Globus pallidus (tissue), 1 donor: ENCODE measurements at regions not wholly inside any gene's neighbourhood (a gene's known extent, or its start where the extent isn't known, plus 50 kb on each side); places are given as distances from the start of the nearest gene placed in this dataset.
"Not testable (repeated sequence)": the region's sequence is repeated elsewhere in the genome, so short reads cannot be mapped to it uniquely, and the experiment has no call there.

Experiments used
- DNase-seq: peaks from one replicate; pipeline ENCODE4 v3.0.0-alpha.2; 2015; ENCODE audit warnings: low spot score

DNA sequence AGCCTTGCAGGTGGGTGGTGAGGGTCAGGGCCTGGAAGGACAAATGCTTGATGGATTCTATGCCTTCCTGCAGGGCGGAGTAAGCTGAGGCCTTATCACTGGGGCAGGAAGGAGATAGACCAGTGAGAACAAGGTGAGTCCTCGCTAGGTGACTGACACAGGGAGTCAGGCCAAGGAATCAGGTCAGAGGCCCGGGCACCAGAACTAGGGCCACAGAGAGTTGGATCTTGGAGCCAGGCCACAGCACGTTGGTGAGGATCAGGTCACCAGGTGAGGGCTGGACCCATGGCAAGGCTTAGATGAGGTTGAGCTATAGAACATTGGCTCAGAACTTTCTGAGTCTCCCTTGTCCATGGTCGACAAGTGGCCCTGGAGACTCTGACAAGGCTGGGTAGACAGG is 328.2 kb downstream of the FOXO1 start:
- DNase-seq: no peak

DNA sequence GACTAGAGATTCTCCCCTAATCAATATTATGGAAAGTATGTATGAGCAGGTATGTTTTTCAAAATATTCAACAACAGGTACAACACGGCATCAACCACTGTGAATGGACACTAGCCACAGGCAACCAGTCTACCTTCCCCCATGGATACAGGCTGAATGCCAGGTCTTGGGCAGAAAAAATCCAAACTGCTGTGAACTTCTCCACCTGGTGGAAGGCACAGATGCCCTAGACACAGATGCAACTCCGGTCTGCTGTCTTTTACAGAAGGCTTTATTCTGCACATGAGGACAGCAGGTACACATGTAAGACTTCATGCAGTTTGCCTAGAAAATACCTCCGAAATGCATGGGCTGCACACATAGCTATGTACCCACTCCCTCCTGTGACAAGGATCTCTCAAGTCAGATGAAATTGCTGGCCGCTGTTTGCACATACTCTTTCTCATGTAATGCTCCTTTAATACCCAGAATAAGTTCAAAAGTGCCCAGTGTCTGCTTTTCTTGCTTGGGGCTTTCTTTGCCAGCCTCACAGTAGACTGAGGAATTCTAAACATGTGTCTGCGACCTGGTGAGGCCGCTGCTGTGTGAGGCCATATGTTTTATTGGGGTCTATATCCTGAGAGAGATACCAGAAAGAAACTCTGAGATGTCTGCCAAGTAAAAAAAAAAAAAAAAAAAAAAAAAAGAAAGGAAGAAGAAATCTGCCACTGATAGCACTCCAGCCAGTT is 325.9 kb downstream of the FOXO1 start:
- DNase-seq: no peak

DNA sequence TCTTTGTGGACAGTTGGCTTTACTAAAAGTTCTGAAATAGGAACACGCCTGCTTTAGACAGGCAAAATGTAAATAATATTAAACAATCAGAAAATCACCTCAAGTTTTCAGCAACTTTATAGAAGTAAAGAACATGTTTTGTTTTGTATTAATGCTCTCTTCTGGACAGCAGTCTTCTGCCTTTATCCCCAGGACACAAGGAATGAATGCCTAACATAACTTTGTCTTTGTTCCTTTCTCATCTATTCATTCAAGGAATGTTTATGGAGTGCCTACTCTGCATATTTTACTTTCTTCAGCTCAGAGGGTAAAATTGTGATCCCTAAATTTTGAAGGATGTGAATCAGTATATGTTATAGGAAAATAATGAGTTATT is 325.4 kb downstream of the FOXO1 start:
- DNase-seq: no peak

DNA sequence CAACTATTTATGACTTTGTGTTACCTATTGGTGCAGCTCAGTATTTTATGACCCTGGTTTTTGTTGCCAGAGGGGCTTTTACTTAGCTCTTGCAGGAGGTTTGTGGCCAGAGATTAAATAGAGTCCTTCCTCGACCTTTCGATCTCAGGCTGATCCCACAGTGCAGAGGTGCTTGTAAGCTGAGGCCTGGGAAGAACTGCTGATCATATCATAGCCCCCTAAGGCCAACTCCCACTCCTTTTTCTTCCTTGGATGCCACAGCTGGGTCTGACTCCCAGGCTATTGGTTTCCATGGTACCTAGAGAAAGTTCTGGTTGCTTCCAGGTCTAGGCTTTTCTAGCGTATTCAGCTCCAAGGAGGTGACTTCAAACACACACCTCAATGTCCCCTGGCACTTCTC is 324.9 kb downstream of the FOXO1 start:
- DNase-seq: no peak

DNA sequence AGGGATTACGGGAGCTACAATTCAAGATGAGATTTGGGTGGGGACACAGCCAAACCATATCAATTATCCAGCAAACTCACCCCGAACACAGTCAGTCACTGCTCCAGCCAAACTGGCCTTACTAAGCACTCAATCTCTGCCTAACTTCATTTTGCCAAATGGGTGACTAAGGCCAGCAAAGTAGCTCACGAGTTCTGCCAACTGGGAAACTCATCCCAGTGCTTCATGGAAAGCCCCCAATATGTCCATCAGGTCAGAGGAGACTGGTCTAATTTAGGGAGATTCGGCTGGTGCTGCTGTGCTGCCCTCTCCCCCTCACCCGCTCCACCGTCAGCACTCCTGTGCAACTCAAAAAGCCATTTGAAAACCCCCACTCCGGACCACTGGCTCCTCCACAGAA is 324.0 kb downstream of the FOXO1 start:
- DNase-seq: no peak

DNA sequence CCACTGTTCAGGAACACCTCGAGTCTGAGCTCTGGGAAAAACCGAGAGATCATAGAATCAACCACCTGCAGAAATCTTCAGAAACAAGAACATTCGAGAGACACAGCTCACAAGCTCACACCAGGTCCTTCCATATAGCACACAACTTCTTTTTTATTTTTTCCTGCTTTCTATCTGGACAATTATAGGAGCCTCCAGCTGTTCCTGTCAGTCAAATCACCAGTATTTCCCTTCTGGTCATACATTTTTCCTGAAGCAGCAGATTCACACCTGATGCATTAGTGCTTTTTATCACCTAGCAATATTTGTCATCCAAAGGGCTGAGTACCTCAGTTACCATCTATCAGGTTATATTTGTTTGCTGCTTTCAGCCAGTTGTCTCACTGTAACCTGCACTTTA is 323.5 kb downstream of the FOXO1 start:
- DNase-seq: no peak

DNA sequence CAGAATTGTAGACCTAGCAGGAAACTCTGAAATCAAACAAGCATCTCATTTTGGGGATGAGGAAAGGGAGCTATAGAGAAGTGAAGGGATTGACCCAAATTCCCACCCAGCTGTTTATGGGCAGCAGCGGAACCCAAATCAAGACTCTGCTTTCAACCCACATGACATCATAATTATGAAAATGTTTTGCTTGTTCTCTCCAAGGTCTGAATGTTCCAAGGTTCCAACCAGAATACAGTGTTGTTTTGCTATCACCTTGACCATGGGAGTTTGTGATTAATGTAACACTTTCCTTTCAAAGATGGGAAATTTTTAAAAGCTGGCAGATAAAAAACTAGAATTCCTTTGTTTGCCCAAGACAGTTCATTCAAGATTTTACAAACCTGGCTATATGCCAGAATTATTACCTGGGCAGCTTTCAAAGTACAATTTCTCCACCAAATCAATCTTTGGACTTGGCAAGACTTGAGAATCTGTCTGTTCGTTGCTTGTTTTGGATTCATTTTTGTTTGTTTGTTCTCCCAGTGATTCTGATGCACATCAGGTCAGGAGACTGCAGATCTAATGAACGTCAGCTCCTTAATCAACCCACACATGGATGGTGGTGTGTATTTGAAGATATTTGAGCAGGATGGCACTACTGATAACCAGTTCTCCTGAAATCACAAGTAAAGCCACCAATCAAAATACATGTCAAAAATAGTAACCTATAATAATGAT is 322.7 kb downstream of the FOXO1 start:
- DNase-seq: no peak

DNA sequence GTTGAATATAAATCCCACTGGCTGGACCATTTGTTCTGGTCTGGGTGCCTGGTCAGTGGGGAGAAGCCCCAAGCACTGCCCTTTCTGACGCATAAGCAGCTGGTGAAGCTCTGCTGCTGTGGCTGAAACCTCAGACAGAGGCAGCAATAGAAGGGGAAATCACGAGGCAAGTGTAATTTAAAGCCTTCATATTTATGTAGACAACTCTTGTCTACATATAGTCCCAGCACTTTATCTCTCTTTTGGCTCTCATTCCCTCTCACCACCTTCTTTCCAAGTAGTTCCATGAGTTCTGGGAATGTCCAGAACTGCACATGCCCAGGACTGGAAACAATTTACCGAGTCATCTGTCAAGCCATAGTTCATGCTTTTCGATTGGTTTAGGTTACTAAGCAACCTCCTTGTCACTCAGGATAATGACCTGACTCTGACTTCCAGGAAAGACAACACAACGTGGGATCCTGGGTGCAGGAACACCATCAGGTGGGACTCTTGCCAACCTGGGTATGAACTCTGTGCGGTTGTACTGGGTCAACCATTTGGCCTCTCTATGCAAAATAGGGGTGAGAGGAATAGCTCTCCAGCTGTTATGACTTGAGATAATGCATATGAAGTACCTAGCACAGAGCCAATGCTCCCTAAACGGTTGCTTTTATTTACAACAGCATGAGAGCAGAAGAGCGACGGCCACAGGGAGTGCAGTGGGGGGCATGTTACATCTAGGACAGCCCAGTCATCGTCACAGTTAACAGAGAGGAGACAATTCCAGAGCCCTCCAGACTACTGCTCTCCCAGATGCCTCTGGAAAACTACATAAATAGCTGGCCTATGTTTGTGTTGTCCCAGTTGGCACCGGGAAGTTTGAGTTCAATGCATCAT is 321.9 kb downstream of the FOXO1 start:
- DNase-seq: no peak

DNA sequence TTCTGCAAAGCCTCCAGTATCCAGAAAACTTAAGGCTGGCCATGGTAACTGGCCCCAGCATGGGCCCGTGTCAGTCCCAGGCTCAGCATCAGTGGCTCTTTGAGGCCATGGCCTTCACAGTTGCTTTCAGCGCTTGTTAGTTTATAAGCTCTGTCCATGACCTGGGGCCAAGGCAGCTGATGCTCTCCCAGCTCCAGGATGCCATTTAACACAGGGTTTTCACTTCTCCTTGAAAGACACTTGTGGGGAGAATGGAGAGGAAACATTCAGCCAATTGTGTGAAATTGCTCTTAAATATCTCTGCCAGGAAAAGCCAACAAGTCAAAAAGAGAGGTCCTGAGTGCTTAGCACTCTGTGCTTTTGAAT is 321.3 kb downstream of the FOXO1 start:
- no peak for DNase-seq

DNA sequence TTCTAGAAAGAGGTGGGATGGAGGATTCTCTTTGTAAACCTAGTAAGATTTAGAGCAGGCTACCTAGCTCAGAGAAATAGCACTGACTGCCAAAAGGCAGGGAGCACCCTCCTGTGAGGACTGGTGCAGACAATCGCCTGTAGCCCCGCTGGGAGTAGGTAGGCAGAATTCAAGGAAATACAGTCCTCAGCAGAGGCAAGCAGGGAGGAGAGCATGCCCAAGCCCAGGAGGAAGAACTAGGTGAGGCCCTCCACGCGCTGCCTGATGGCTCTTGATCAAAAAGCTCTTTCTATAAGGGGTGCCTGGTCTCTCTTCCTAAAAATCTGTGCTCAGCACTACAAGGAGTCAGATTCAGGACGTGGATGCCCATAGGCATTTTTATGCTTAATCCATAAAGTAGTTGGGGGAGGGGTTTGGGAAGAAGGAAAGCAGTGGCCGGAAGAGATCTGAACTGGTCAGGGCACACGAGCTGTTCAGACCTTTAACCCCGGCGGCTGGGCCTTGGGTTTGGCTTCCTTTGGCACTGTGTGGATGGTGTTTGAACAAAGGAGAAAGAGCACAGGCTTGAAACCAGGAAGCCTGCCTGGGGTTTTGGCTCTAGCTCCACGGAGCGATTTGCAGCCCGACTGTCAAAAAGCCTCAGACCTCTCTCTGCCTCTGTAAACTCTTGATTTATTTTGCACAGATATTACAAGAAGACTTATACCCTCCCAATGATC is 320.6 kb downstream of the FOXO1 start:
- DNase-seq: peak; percentile 40

DNA sequence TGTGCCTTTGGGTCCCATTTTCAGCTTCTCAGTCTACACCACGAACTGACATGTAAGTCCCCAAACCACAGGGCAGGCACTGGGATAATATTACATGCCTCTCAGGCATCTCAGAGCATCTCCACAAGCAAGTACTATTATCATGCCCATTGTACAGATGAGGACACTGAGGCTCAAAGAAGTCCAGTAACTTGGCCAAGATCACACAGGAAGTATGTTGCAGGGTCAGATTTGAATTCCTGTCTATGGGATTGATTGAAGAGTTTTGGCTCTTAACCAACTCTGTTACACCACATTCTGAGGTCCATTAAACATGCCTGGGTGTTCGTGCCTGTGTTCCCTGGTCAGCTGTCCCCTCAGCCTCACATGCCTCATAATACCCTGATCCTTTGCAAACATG is 319.8 kb downstream of the FOXO1 start:
- DNase-seq: no peak

DNA sequence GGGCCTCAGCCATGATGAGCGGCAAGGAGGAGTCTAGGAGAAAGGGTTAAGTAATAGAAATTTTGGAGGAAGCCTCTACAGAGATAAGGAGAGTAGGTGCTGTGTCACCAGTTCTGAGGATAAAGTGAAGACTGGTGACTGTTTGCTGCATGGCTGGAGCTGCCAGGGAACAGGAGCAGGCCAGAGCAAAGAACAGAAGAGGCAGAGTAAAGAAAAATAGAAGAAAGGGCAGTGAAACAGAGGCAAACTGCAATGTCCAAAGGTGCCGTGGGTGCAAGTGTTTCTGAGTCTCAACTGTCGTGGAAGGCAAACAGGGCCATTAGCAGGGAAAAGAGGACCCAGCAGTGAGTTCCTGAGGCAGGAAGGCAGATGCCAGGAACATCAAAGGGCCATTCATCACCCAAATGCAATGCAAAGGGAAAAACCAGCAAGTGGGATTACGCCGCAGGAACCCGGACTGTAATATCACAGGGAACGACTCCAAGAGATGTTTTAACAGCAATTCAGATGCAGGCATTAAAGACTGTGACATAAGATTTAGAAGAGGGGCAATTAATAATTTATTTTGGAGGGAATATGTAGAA is 318.3 kb downstream of the FOXO1 start:
- peak; percentile 29 for DNase-seq

DNA sequence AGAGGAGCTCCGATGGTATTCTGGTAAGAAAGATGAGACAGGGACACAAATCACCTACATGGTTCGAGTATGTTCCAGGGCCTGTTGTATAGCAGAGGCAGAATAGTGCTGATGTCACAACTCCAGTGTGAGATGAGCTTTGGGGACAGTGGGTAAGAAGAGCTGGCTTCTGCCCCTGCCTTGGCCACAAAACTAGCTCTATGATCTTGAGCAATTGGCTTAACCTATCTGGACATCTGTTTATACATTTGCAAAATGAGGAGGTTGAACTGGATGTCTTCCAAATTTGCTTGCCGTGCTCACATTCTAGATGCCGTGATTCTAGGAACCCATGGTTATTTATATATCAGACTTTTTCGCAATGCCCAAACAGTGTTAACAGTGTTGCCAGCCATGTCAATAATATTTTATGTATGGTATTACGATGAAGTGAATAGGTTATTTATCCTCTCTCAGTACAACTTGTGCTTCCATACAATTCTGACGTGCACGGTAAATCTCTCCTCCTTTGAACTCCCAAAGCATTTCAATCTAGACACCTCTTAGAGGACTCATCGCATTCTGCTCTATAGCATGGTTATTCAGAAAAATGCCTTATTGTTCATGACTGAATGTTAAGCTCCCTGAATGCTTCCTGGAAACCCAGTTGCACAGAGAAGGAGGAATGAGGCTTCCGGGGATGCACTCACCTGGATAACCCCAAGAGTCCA is 316.0 kb downstream of the FOXO1 start:
- no peak for DNase-seq

DNA sequence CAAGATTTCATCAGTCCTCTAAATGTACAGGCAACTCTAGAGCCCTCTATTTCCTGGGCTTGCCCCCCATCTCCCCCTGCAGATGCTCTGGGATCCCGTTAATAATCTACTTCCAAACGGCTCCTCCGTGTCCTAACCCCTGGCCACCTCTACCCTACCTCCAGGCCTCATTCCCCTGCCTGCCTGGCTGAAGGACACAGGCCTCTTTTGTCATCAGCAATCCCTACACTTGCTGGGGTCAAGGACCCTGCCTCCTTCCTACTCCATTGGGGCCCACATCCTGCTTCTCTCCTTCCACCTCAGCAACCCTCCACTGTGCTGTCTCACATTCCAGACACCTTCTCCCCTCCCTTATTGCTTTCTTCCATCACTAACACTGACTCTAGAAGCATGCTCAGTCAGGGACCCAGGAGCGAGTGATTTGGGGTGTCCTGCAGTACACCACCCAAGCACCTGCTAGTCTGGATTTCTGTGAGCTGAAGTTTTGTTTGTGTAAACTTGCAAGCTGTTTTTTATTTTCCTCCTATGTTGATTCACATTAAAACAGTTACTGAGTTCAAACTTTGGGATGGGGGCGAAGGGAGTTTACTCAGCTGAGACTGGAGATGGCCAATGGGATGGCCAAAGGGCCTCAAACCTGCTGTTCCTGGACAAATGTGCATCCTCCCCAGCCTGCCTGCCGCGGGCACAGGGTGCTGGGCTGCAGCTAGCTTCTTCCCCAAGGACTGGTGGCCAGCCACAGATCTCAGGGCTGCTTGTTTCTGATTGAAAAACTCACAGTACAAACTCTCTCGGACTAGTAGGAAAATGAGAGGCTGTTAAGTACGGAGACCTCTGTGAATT is 314.7 kb downstream of the FOXO1 start:
- no peak for DNase-seq

DNA sequence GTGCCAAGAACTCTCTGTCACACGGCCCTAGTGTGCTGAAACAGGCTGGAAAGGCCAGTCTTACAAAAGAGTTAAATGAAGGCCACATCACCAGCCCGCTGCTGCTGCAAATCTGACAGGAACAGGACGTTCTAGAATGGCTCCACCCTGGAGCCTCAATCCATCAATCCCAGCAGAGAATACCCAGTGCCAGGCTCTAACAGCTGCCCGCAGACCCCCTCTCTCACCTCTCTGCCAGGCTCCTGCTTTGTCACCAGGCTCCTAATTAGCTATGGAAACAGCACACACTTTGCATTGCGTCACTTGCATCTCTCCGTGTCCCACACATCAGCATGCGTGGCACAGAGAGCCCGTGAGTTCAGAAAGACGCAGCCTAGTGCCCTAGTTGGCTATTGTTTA is 314.1 kb downstream of the FOXO1 start:
- peak; percentile 57 for DNase-seq

DNA sequence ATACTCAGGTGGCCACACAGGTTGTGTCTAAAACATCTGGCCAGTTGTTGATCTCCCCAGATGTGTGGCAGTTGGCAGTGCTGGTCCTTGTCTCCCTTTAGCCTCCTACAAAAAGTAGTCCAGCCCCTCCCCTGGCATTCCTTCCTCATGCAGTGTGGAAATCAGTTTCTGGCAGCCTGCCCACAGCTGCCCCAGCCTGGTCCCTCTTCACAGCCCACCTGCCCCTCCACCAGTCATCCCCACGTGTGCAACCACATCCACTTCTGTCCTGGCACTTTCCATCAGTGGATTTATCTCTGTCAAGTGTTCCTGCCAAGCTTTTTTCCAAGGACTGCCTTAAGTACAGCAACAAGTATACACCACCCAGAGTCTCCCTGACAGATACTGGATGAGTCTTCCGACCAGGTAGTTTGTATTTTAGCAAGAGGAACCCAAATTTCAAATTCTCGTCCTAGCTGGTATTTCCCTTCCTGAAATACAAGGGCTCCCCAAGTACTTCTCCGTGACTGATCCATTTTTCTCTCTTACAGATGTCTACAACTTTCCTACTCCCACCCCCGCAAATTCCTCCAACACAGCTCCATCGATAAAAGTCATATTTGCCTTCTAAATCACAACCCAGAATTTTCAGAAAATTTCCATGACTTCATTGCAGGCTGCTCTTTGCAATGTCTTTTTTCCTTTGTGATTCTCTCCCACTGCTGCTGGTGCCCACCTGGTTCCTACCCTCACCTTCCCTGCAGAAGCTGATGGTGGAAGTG is 313.5 kb downstream of the FOXO1 start:
- DNase-seq: peak; percentile 24

DNA sequence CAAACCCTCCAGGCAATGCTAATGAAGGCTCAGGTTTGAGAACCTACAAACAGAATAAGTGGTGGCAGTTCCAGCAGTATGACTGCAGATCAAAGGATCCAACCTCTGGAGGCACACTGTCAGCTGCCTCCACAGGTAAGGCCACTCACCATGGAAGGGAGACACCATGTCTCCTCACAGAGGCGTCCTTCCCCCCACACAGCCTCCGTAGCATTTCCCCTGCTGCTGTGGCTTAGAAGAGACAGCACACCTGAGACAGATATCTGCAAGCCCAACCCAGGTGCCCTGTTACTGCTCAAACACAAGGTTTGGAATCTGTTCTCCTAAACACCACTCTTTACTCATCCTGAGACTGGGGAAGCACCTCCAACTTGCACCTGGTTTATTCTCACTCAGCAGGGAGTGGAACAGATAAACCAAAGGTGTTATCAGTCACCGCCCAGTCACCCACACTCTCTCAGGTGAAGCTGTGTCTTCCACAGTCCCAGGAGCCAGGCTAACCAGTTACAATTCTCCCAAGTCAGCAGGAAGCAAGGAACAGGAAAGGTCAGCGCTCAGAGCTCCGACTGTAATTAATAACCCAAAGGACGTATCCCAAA is 311.2 kb downstream of the FOXO1 start:
- no peak for DNase-seq

DNA sequence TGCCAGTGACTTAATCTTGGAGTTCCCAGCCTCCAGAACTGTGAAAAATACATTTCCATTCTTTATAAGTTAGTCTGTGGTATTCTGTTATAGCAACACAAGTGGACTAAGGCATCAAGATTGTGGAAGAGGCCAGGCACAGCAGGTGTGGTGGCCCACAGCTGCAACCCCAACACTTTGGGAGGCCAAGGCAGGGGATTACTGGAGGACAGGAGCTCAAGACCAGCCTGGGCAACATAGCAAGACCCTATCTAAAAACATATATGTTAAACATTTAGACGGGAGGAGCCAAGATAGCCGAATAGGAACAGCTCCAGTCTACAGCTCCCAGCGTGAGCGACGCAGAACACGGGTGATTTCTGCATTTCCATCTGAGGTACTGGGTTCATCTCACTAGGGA is 310.4 kb downstream of the FOXO1 start:
- DNase-seq: no peak

DNA sequence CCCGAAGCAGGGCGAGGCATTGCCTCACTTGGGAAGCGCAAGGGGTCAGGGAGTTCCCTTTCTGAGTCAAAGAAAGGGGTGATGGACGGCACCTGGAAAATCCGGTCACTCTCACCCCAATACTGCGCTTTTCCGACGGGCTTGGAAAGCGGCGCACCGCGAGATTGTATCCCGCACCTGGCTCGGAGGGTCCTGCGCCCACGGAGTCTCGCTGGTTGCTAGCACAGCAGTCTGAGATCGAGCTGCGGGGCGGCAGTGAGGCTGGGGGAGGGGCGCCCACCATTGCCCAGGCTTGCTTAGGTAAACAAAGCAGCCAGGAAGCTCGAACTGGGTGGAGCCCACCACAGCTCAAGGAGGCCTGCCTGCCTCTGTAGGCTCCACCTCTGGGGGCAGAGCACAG is 310.0 kb downstream of the FOXO1 start:
- not testable (repeated sequence) for DNase-seq
